22Rv1 (cell line): ENCODE measurements at regions not wholly inside any gene's neighbourhood (a gene's known extent, or its start where the extent isn't known, plus 50 kb on each side); places are given as distances from the start of the nearest gene placed in this dataset.

Experiments
- CTCF ChIP-seq: fragments of 450-650 bp; IDR thresholded peaks from 2 replicates; pipeline ENCODE4 v1.5.1; 2017; ENCODE audit warnings: mild to moderate bottlenecking
- ZFX ChIP-seq: fragments of 450-650 bp; IDR thresholded peaks from 2 replicates; pipeline ENCODE4 v1.6.1; 2017; ENCODE audit warnings: antibody characterized with exemption, borderline replicate concordance

- TF ChIP-seq CTCF (no peak), ZFX (no peak)
Measured at GRCh38 chr3:43198301-43198700, 88.0 kb upstream of the SNRK start.
